ENCODE measurements at regions not wholly inside any gene's neighbourhood (a gene's known extent, or its start where the extent isn't known, plus 50 kb on each side); places are given as distances from the start of the nearest gene placed in this dataset.

DNA sequence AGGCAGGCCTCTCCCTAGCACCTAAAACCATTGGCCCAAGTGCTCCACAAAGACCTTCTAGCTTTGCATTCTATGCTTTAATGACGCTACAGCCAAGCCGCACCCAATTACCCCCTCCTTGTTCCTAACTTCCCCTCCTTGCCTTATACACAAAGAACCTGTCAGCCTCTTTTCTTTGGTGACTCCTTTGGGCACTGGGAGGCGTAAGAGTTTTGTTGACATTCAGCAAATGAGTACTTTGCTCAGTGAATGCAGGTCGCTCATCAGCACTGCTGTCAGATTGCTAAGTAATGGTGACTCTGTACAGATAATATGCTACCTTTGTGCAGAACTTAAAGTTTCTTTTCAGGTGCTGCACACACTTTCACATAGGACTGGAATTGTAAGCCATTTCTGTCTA is 187.6 kb upstream of the FAM78B start:
- no peak overlapping the region for H3K9ac ChIP-seq (replicated peaks; ENCODE audit: extremely low read depth, insufficient read depth, low read length)
- TF ChIP-seq POLR2A (IDR thresholded peaks at IDR 0.05; ENCODE audit: low read depth, low read length) (no peak), FOS (IDR thresholded peaks at IDR 0.05; ENCODE audit: borderline replicate concordance, insufficient read depth, low read length) (no peak), POLR2AphosphoS5 (IDR thresholded peaks at IDR 0.05; ENCODE audit: insufficient read depth, low read depth, low read length) (no peak), MYC (IDR thresholded peaks at IDR 0.05; ENCODE audit: low read depth, low read length) (no peak), JUN (IDR thresholded peaks at IDR 0.05; ENCODE audit: borderline replicate concordance, insufficient read depth, insufficient read length, low read depth) (no peak), GATA2 (IDR thresholded peaks at IDR 0.05; ENCODE audit: insufficient read depth, insufficient read length, low read depth, low read length) (no peak), EZH2 (IDR thresholded peaks at IDR 0.05; ENCODE audit: borderline replicate concordance, low read depth, low read length, severe bottlenecking) (no peak)
- TF ChIP-seq, protein P1, sequence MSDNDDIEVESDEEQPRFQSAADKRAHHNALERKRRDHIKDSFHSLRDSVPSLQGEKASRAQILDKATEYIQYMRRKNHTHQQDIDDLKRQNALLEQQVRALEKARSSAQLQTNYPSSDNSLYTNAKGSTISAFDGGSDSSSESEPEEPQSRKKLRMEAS (IDR thresholded peaks at IDR 0.05; ENCODE audit: insufficient read depth, insufficient read length): no peak
- TF ChIP-seq, protein P2, sequence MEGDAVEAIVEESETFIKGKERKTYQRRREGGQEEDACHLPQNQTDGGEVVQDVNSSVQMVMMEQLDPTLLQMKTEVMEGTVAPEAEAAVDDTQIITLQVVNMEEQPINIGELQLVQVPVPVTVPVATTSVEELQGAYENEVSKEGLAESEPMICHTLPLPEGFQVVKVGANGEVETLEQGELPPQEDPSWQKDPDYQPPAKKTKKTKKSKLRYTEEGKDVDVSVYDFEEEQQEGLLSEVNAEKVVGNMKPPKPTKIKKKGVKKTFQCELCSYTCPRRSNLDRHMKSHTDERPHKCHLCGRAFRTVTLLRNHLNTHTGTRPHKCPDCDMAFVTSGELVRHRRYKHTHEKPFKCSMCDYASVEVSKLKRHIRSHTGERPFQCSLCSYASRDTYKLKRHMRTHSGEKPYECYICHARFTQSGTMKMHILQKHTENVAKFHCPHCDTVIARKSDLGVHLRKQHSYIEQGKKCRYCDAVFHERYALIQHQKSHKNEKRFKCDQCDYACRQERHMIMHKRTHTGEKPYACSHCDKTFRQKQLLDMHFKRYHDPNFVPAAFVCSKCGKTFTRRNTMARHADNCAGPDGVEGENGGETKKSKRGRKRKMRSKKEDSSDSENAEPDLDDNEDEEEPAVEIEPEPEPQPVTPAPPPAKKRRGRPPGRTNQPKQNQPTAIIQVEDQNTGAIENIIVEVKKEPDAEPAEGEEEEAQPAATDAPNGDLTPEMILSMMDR (IDR thresholded peaks at IDR 0.05; ENCODE audit: extremely low read depth in 1 of 2, insufficient read depth in 1 of 2, low read depth in 1 of 2, low read length in 2 of 2): no peak
- no peak overlapping the region for H3K4me3 ChIP-seq (replicated peaks in 1 of 3; ENCODE audit: insufficient read depth in 1 of 3, low read depth in 1 of 3, low read length in 3 of 3)
- no TSS peak for BruUV-seq (replicated peaks)
- intact Hi-C loops (cut with micrococcal nuclease): no loop called here
- no peaks in the 10 kb centered on the region for H3K27me3 ChIP-seq (ENCODE audit: control insufficient read depth in 2 of 2, insufficient read depth in 2 of 2, low read length in 2 of 2)
- no peak overlapping the region for H2AFZ ChIP-seq (ENCODE audit: low read depth, low read length)
- no peaks in the 10 kb centered on the region for H3K9me3 ChIP-seq (replicated peaks; ENCODE audit: control insufficient read depth, insufficient read depth, low read length)
- dilution Hi-C loops (cut with MboI; ENCODE audit: extremely low pct_ligation_motif_present, low sequenced_read_pairs): no loop called here
- ChIA-PET POLR2A (no interaction called here), CTCF (no interaction called here)
- DNase-seq (ENCODE audit: low read depth, low spot score) (no peak), FAIRE-seq (no peak)
- H3K79me2 ChIP-seq (ENCODE audit: control insufficient read depth, insufficient read depth, low read length): no peaks in the 10 kb centered on the region
- H3K36me3 ChIP-seq (ENCODE audit: control insufficient read depth in 2 of 2, extremely low read depth in 1 of 2, insufficient read depth in 2 of 2, low read length in 2 of 2): no peaks in the 10 kb centered on the region
- H3K27ac ChIP-seq (ENCODE audit: insufficient read depth, low read depth, low read length): no peak overlapping the region
- H4K20me1 ChIP-seq (replicated peaks; ENCODE audit: control insufficient read depth, extremely low read depth, insufficient read depth, low read length): no peaks in the 10 kb centered on the region
- no peaks in the 10 kb centered on the region for H3K4me1 ChIP-seq (ENCODE audit: control insufficient read depth, extremely low read depth, insufficient read depth, low read length)
- no peaks in the 10 kb centered on the region for H3K9me1 ChIP-seq (replicated peaks; ENCODE audit: control insufficient read depth, extremely low read depth, insufficient read depth, low read length)
- H3K4me2 ChIP-seq (ENCODE audit: insufficient read depth, low read length): no peak overlapping the region

All from endothelial cell of umbilical vein (primary cell).